ENCODE measurements at regions not wholly inside any gene's neighbourhood (a gene's known extent, or its start where the extent isn't known, plus 50 kb on each side); places are given as distances from the start of the nearest gene placed in this dataset.

- TF ChIP-seq CTCF (IDR thresholded peaks at IDR 0.05) (peak; percentile 55 to 72 (median 62)), POLR2A (IDR thresholded peaks at IDR 0.05) (no peak)
These were observed 101.4 kb upstream of the RGS1 start for GRCh38 chr1:192474080-192474683.
